ENCODE measurements at regions not wholly inside any gene's neighbourhood (a gene's known extent, or its start where the extent isn't known, plus 50 kb on each side); places are given as distances from the start of the nearest gene placed in this dataset.
"Not testable (repeated sequence)": the region's sequence is repeated elsewhere in the genome, so short reads cannot be mapped to it uniquely, and the experiment has no call there.

DNA sequence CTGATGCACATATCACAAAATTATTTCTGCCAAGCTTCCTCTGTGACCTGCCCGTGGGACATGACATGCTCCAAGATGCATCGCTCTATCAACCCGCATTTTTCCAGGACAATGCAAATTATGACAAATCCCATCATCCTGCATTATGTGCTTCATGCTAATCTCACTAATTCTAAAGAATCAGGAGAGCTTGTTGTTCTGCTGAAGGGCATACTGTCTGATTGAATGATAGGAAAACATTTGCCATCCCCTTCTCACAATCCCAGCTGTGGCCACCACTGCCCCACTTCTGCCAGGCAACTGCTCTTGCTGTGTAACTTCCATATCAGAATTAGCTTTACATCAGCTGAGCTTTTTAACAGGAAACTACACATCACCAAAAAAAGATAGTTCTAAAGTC lies 203.5 kb upstream of the NANOGP8 start:
- FAIRE-seq, result no peak
- DNase-seq (ENCODE audit: insufficient read length, low spot score), result no peak
- TF ChIP-seq CTCF (IDR thresholded peaks at IDR 0.05; ENCODE audit: insufficient read depth, missing control alignments), result no peak

DNA sequence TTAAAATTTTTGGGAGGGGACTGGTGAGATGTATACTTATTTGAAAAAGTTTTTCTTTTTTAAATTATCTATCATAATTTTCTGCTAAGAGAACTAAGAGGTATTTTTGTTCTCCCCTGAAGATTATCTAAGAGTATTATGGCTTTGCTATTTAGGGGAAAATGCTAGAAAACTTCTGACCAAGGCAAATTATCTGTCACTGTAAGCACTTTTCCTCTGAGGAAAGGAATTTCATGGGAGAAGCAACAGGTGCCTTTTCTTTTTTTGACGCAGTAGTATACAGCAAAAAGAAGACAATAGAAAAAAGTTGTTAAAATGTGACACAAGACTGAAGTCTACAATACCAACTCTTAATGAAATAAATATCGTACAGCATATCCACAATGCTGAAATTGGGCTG lies 201.6 kb upstream of the NANOGP8 start:
- TF ChIP-seq CTCF (IDR thresholded peaks at IDR 0.05; ENCODE audit: insufficient read depth, missing control alignments), result no peak
- FAIRE-seq (no peak), DNase-seq (ENCODE audit: insufficient read length, low spot score) (no peak)

DNA sequence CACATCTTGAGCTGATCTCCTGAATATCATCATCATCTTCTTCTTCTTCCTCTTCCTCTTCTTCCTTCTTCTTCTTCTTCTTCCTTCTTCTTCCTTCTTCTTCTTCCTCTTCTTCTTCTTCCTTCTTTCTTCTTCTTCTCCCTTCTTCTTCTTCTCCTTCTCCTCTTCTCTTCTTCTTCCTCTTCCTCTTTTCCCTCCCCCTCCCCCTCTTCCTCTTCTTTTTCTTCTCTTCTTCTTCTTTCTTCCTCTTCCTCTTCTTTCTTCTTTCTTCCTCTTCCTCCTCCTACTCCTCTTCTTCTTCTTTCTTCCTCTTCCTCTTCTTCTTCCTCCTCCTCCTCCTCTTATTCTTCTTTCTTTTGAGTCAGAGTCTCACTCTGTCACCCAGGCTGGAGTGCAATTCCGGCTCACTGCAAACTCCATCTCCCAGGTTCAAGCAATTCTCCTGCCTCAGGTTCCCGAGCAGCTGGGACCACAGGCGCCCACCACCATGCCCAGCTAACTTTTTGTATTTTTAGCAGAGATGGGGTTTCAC lies 197.9 kb upstream of the NANOGP8 start:
- FAIRE-seq (no peak), DNase-seq (ENCODE audit: insufficient read length, low spot score) (no peak)
- no peak for TF ChIP-seq CTCF (IDR thresholded peaks at IDR 0.05; ENCODE audit: insufficient read depth, missing control alignments)

- TF ChIP-seq CTCF (IDR thresholded peaks at IDR 0.05; ENCODE audit: insufficient read depth, missing control alignments), result no peak
- FAIRE-seq (no peak), DNase-seq (ENCODE audit: insufficient read length, low spot score) (no peak)
These were observed 196.4 kb upstream of the NANOGP8 start for GRCh38 chr15:35281515-35281914.

DNA sequence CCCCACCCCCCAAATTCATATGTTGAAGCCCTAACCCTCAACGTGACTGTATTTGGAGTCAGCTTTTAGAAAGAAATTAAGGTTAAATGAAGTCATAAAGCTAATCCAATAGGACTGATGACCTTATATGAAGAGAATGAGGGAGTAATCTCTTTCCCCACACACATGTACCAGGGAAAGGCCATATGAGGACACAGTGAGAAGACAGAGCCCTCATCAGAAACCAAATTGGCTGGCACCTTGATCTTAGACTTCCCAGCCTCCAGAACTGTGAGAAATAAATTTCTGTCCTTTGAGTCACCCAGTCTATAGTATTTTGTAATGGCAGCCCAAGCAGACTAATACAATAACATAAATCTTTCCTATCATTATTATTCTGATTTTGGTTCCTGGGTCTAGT lies 194.7 kb upstream of the NANOGP8 start:
- FAIRE-seq (no peak), DNase-seq (ENCODE audit: insufficient read length, low spot score) (no peak)
- no peak for TF ChIP-seq CTCF (IDR thresholded peaks at IDR 0.05; ENCODE audit: insufficient read depth, missing control alignments)

DNA sequence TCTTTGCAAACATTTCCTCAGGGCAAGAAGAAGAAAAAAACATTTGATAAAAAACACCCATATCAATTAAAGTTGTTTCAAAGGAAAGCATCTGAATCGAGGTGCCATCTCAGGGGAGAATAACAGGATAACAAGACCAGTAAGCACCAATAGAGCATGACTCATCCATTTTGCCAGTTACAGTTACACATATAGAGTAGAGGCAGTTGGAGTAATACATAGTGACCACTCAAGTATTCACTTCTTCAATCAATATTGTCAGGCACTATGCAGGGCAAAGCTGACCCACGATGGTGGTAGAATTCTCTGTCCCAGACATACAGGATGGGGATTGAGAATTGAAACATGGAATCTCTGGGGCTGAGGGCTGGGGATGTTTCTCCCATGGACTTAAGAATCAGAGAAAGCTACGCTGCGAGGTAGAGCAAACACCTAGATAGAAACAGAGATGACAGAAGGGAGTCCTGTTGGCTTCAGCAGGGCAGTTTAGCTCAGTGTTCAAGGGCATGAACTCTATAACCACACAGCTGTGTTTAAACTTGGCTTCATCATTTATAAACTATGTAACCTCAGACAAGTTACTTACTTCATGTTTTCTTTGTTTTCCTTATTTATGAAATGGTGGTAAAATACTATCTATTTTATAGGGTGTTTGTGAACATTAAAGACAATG lies 186.4 kb upstream of the NANOGP8 start:
- DNase-seq (ENCODE audit: insufficient read length, low spot score) (no peak), FAIRE-seq (no peak)
- no peak for TF ChIP-seq CTCF (IDR thresholded peaks at IDR 0.05; ENCODE audit: insufficient read depth, missing control alignments)

DNA sequence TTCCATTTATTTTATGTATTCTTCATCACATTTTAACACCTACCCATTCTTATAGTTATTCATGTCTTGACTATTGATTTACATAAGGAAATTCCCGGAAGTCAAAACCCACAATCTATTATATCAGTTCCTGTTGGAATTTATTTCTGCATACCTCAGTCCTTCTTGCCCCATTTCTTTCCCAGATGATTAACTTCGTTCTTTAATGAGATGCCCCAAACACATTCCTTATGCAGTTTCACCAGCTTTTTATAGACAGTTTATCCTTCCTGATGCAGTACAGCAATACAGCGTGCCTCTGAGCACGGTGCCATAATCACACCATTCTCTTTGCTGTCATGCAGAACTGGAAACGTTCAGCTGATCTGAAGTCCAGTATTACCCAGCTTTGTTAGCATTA lies 175.8 kb upstream of the NANOGP8 start:
- FAIRE-seq (no peak), DNase-seq (ENCODE audit: insufficient read length, low spot score) (no peak)
- TF ChIP-seq CTCF (IDR thresholded peaks at IDR 0.05; ENCODE audit: insufficient read depth, missing control alignments), result no peak

DNA sequence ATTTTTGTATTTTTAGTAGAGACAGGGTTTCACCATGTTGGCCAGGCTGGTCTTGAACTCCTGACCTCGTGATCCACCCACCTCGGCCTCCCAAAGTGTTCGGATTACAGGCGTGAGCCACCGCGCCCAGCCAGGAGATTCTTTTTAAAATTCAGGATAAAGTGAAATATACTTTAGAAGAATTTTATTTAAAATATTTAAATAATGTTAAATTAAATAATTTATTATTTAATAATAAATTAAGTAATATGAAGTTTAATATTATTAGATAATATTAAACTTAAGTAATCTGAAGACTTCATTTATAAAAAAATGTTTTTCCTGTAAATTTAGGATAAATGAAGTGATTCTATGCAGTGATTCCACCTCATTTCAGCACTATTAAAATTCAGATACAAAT lies 175.2 kb upstream of the NANOGP8 start:
- DNase-seq (ENCODE audit: insufficient read length, low spot score); FAIRE-seq: not testable (repeated sequence)
